NB4 (cell line): ENCODE measurements at regions not wholly inside any gene's neighbourhood (a gene's known extent, or its start where the extent isn't known, plus 50 kb on each side); places are given as distances from the start of the nearest gene placed in this dataset.

Experiments
- DNase-seq: peaks from one replicate; pipeline ENCODE4 v3.0.0; 2010; ENCODE audit warnings: low read depth
- H3K4me3 ChIP-seq: one replicate; pipeline ENCODE4 v1.5.1; 2011; ENCODE audit warnings: mild to moderate bottlenecking, low read depth, low read length, moderate library complexity
- CTCF ChIP-seq: IDR thresholded peaks from one replicate; pipeline ENCODE4 v1.5.1; 2012; ENCODE audit warnings: low read depth, low read length
- MAX ChIP-seq: IDR thresholded peaks from 2 replicates; pipeline ENCODE4 v1.6.1; 2011; ENCODE audit warnings: low read depth, low read length
- MYC ChIP-seq: IDR thresholded peaks from 2 replicates; pipeline ENCODE4 v1.6.1; 2011; ENCODE audit warnings: low read depth, low read length
- POLR2A ChIP-seq: IDR thresholded peaks from 2 replicates; pipeline ENCODE4 v1.6.1; 2011; ENCODE audit warnings: mild to moderate bottlenecking; ENCODE audit not compliant: insufficient read length; ENCODE audit errors: extremely low read depth

- no peak overlapping the region for H3K4me3 ChIP-seq
Measured at GRCh38 chr5:104265531-104266140, 703.0 kb upstream of the NUDT12 start.

GRCh38 chr5:104247260-104247659 lies 684.7 kb upstream of the NUDT12 start:
- no peak for TF ChIP-seq MYC
- TF ChIP-seq POLR2A: no peak
- no peak for TF ChIP-seq CTCF
- TF ChIP-seq MAX: no peak
- H3K4me3 ChIP-seq: no peak overlapping the region
- DNase-seq: no peak

More at GRCh38 chr5:104265531-104266140, 703.0 kb upstream of the NUDT12 start:
- no peak for TF ChIP-seq CTCF
- no peak for TF ChIP-seq POLR2A
- no peak for TF ChIP-seq MAX
- TF ChIP-seq MYC: no peak
- no peak for DNase-seq

GRCh38 chr5:104241046-104241445 lies 678.5 kb upstream of the NUDT12 start:
- DNase-seq: no peak
- no peak for TF ChIP-seq CTCF
- no peak for TF ChIP-seq POLR2A
- TF ChIP-seq MYC: no peak
- no peak for TF ChIP-seq MAX
- no peak overlapping the region for H3K4me3 ChIP-seq

GRCh38 chr5:104237586-104237985 lies 675.0 kb upstream of the NUDT12 start:
- TF ChIP-seq CTCF (no peak), MYC (no peak), MAX (no peak), POLR2A (no peak)
- no peak for DNase-seq

GRCh38 chr5:104223885-104224773 lies 661.5 kb upstream of the NUDT12 start:
- TF ChIP-seq POLR2A (no peak), CTCF (no peak), MAX (no peak), MYC (no peak)
- no peak overlapping the region for H3K4me3 ChIP-seq
- DNase-seq: no peak

More at GRCh38 chr5:104237586-104237985, 675.0 kb upstream of the NUDT12 start:
- H3K4me3 ChIP-seq: no peak overlapping the region
